IPS DF 4.7 (cell line): ENCODE measurements at regions not wholly inside any gene's neighbourhood (a gene's known extent, or its start where the extent isn't known, plus 50 kb on each side); places are given as distances from the start of the nearest gene placed in this dataset.
A peak's percentile ranks its signal among the peaks of the same experiment; 100 is the strongest.
"Not testable (repeated sequence)": the region's sequence is repeated elsewhere in the genome, so short reads cannot be mapped to it uniquely, and the experiment has no call there.

Experiments
- DNase-seq: peaks from one replicate; pipeline ENCODE4 v3.0.0-alpha.2; 2013; ENCODE audit warnings: low spot score; ENCODE audit errors: extremely low read depth

GRCh38 chrX:113373421-113373820 lies 532.8 kb upstream of the AMOT start:
- DNase-seq, result not testable (repeated sequence)

DNA sequence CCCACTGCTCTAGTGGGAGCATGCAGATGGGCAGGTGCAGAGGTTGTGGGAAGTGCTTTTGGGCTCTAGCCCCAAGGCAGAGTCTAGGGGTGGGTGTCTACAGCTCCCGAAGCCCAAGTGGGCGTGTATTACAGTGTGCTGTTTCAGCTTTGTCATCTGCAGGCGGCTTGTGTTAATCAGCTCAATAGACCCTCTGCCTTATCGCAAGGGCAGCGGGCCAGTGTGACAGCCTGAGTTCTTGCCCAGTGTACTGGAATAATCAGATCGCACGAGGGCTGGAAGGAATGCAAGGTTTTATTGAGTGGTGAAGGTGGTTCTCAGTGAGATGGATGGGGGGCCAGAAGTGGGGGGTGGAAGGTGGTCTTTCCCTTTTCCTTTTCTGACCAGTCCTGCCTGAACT lies 529.4 kb upstream of the AMOT start:
- DNase-seq, result no peak

GRCh38 chrX:113369056-113369455 lies 528.4 kb upstream of the AMOT start:
- DNase-seq, result no peak

DNA sequence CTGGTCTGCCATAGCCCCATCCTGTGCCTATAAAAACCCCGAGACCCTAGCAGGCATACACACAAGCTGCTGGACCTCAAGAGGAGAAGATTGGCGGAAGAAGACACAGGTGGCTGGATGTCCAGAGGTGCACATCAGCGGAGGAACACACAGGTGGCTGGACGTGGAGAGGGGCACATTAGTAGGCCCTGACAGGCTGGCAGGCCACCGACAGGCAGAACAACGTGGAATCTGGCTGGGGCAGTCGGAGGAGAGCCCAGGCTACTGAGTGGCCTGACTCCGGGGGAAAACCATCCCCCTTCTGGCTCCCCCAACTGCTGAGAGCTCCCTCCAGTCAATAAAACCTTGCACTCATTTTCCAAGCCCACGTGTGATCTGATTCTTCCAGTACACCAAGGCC lies 512.5 kb upstream of the AMOT start:
- no peak for DNase-seq

DNA sequence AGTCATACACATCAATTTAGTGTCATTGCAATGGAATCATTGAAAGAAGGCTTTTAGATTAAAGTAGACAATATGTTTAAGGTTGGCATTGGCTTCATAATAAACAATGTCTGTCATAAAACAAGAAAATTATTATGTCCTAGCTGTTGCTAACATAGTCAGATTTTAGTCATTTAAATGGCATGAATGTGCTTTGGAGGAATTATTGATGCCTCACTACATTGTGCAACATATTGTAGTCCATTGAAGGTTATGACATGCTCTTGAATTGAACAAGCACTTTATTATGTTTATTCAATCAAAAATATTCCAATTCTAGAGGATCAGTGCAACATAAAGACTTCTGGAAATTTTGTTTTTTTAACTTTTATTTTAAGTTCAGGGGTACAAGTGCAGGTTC lies 489.8 kb upstream of the AMOT start:
- no peak for DNase-seq

GRCh38 chrX:113315927-113316326 lies 475.3 kb upstream of the AMOT start:
- DNase-seq, result no peak

- DNase-seq, result no peak
Observed at GRCh38 chrX:113305496-113305895, 464.9 kb upstream of the AMOT start.

DNA sequence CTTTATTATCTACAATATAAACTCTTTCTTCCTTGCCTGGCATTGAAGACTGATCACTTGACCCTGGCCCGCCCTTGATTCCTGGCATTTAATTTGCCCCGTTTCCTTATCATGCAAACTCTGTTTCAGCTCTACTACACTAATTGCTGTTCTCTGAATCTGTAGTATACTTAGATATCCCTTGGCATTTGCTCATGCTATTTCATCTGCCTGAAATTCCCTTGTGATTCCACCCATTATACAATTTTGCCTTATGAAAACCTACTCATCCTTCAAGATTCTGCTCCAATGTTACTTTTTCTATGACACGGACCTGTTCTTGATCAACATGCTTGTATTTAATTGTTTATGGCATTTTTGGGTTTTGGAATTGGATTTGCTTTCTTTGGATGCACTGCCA lies 459.9 kb upstream of the AMOT start:
- no peak for DNase-seq

- DNase-seq, result no peak
Observed at GRCh38 chrX:113297437-113297836, 456.8 kb upstream of the AMOT start.

GRCh38 chrX:113289503-113289902 lies 448.9 kb upstream of the AMOT start:
- no peak for DNase-seq

DNA sequence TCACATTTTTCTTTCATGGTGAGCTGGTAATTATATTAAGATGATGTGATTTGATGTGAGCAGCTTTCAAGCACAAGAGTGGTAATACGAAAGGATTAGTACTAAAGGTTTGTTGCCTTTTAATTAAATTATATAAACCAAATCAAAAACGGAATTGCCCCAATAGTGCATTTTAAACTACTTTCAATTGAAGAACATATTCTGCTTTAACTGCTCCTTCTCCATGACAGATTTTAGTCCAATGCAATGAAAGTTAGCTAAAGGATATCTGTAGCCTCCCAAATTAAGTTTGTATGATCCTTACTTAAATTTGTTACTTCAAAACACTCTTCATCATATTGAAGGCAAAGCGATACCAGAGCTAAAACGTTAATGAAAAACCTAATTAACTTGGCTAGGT lies 447.1 kb upstream of the AMOT start:
- DNase-seq, result no peak

GRCh38 chrX:113275804-113276203 lies 435.2 kb upstream of the AMOT start:
- DNase-seq, result no peak

- no peak for DNase-seq
Observed at GRCh38 chrX:113274791-113275190, 434.2 kb upstream of the AMOT start.

DNA sequence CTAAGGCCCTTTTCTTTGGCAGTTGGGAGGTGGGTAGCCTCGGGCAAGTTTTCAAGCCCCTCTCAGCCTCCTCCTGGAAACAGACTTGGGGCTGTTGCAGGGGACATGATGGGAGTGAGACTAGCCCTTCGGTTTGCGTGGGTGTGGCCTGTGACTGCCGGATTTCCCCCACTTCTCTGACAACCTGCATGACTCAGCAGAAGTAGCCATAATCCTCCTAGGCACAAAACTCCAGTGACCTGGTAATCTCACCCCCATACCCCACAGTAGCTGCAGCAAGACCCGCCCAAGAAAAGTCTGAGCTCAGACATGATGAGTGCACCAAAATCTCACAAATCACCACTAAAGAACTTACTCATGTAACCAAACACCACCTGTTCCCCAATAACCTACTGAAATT lies 433.7 kb upstream of the AMOT start:
- no peak for DNase-seq

DNA sequence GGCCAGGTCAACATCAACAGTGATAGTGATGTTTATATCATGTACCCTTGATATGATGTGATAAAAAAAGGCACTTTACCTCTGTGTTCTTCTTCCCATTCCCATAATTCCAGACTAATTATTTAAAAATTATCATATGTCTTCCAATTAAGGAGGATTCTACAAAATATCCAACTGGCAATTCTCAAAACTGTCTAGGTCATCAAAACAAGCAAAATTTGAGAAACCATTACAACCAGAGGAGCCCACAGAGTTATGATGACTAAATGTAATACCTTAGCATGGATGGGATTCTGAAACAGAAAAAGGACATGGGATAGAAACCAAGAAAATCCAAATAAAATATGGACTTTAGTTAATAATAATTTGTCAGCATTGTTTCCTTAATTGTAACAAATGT lies 428.6 kb upstream of the AMOT start:
- DNase-seq, result no peak

GRCh38 chrX:113260474-113260873 lies 419.8 kb upstream of the AMOT start:
- peak; percentile 19 for DNase-seq

DNA sequence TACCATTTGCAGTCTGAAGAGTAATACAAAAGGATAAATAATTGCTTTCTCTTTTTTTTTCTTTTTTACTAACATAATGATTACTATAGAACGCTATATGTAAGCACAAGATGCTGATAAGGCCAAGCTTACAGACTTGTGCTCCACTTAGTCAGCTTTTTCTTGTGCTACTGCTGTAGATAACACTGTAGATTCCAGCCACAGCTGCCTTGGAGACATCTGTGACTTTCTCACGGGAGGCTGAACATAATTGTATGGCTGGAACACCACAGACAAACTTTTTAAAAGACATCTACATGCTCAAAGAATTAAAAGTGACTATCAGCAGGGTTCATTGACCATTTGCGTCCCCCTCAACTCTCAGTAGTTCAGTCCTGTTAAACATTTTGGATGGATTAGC lies 381.7 kb upstream of the AMOT start:
- no peak for DNase-seq

- no peak for DNase-seq
Observed at GRCh38 chrX:113212052-113212451, 371.4 kb upstream of the AMOT start.

DNA sequence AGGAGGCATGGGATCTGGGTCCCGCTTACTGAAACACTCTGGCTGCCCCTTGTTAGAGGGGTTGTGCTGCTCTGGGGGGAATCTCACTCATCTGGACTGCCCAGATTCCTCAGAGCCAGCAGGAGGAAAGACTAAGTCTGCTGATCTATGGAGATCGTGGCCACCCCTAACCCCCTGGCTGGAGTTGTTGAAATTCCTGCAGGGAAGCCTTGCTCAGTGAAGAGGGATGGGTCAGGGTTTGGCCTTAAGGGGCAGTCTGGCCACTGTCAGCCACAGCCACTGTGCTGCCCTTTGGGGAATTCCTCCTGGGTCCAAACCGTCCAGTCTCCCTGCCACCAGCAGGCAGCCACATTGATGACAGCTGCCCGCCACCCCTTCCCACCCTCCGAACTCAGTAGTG lies 362.0 kb upstream of the AMOT start:
- DNase-seq, result no peak

DNA sequence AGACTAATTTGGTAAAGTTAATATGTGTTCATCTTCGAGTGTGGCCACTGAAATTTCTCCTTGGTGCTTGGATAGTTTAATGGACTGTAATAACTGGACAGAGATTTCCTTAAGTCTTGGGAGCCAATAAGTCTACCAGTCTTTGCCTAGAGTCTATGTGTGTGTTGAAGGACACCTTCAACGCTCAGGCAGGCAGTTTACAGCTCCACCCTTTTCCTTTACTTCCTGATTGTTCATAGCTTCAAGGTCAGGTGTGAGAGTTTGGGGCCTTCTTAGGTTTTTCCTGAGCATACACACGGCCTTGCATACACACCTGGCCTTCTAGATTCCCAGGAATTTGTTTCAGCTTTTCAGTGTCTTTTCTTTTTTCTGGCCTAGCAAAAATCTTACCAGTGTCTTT lies 355.3 kb upstream of the AMOT start:
- no peak for DNase-seq

- DNase-seq, result no peak
Observed at GRCh38 chrX:113192418-113192817, 351.8 kb upstream of the AMOT start.

DNA sequence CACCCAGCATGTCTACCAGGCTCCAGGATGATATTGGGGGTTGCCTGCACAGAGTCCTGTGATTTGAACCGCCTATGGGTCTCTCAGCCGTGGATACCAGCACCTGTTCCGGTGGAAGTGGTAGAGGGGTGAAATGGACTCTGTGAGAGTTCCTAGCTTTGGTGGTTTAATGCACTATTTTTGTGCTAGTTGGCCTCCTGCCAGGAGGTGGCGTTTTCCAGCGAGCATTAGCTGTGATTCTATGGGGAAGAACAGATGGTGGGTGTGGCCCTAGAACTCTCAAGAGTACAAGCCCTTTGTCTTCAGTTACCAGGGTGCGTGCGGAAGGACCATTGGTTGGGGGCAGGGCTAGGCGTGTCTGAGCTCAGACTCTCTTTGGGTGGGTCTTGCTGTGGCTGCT lies 316.9 kb upstream of the AMOT start:
- no peak for DNase-seq

DNA sequence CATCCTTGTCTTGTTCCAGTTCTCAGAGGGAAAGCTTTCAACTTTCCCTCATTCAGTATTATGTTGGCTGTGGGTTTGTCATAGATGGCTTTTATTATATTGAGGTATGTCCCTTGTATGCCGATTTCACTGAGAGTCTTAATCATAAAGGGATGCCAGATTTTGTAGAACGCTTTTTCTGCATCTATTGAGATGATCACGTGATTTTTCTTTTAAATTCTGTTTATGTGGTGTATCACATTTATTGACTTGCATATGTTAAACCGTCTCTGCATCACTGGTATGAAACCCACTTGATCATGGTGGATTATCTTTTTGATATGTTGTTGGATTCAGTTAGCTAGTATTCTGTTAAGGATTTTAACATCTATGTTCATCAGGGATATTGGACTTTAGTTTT lies 313.7 kb upstream of the AMOT start:
- DNase-seq, result not testable (repeated sequence)

- DNase-seq, result no peak
Observed at GRCh38 chrX:113136836-113137235, 296.2 kb upstream of the AMOT start.

- DNase-seq, result no peak
Observed at GRCh38 chrX:113133316-113133715, 292.7 kb upstream of the AMOT start.
